ENCODE measurements at regions not wholly inside any gene's neighbourhood (a gene's known extent, or its start where the extent isn't known, plus 50 kb on each side); places are given as distances from the start of the nearest gene placed in this dataset.

DNA sequence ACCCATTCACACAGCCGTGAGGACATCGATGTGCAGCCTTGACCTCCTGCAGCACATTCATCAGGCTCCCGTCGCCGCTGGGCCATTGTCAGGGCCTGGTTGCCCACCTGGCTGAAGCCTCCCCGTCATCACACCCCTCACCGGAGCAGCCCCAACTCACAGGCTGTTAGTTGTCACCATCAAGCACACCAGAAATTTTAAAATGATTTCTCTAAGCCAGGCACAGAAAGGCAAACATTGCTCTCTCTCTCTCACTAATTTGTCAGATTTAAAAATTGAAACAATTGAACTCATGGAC lies 167.1 kb downstream of the RTP5 start:
- TF ChIP-seq POLR2A (IDR thresholded peaks at IDR 0.05) (no peak), POLR2AphosphoS5 (IDR thresholded peaks at IDR 0.05) (no peak)
- TF ChIP-seq, protein P1, sequence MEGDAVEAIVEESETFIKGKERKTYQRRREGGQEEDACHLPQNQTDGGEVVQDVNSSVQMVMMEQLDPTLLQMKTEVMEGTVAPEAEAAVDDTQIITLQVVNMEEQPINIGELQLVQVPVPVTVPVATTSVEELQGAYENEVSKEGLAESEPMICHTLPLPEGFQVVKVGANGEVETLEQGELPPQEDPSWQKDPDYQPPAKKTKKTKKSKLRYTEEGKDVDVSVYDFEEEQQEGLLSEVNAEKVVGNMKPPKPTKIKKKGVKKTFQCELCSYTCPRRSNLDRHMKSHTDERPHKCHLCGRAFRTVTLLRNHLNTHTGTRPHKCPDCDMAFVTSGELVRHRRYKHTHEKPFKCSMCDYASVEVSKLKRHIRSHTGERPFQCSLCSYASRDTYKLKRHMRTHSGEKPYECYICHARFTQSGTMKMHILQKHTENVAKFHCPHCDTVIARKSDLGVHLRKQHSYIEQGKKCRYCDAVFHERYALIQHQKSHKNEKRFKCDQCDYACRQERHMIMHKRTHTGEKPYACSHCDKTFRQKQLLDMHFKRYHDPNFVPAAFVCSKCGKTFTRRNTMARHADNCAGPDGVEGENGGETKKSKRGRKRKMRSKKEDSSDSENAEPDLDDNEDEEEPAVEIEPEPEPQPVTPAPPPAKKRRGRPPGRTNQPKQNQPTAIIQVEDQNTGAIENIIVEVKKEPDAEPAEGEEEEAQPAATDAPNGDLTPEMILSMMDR (IDR thresholded peaks at IDR 0.05): no peak
- peak in 1 of 2 donors; percentile 47 for DNase-seq (ENCODE audit: low spot score in 2 of 2)
- H3K36me3 ChIP-seq: no peaks in the 10 kb centered on the region
- H3K4me3 ChIP-seq: no peak overlapping the region
- peaks cover 0 to 55% of the 10 kb centered on the region in 2 donors for H3K27me3 ChIP-seq
- intact Hi-C loops (cut with DNase I; ENCODE audit: low total_unique reads): no loop called here
- H3K9me3 ChIP-seq: no peaks in the 10 kb centered on the region
- H3K27ac ChIP-seq: no peak overlapping the region
- H3K4me1 ChIP-seq: no peaks in the 10 kb centered on the region

DNA sequence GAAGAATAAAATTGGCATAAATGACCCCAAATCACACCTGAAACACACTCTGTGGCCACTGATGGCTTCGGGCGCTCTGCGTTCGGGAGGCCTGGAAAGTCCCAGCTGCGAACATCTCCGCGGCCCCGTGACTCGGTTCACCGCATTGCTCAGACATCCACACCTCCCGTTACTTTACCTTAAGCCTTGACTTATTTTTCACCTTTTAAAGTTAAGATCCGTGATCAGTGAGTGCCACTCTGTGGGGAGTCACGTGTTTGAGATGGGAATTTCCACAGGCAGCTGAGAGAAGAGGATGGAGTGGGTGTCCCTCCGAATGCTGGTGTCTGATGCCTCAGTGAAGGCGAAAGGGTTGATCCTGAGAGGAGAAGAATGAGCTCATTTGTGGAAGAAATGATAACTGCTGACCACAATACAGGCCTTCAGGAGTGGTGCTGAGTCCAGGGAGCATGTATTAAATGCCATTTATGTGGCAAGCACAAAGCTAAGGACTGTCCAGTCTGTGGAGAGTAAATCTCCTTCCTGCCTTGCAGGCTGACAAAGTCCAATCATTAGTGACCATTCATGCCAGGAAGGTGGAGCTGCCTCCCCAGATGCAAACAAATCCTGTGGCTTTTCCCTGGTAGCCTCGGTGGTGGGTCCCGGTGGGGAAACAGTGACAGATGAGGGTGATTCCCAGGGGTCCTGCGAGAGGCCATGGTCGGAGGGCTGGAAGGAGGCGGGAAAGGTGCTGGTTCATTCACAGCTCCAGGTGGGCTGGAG lies 168.8 kb downstream of the RTP5 start:
- intact Hi-C loops (cut with DNase I; ENCODE audit: low total_unique reads): no loop called here
- H3K36me3 ChIP-seq: no peaks in the 10 kb centered on the region
- H3K27me3 ChIP-seq: peaks cover 0 to 65% of the 10 kb centered on the region in 2 donors
- H3K9me3 ChIP-seq: no peaks in the 10 kb centered on the region
- H3K4me3 ChIP-seq: no peak overlapping the region
- TF ChIP-seq, protein P1 (IDR thresholded peaks at IDR 0.05): no peak
- TF ChIP-seq POLR2A (IDR thresholded peaks at IDR 0.05): no peak
- TF ChIP-seq POLR2AphosphoS5 (IDR thresholded peaks at IDR 0.05): no peak
- no peaks in the 10 kb centered on the region for H3K4me1 ChIP-seq
- no peak overlapping the region for H3K27ac ChIP-seq
- no peak for DNase-seq (ENCODE audit: low spot score in 2 of 2)

DNA sequence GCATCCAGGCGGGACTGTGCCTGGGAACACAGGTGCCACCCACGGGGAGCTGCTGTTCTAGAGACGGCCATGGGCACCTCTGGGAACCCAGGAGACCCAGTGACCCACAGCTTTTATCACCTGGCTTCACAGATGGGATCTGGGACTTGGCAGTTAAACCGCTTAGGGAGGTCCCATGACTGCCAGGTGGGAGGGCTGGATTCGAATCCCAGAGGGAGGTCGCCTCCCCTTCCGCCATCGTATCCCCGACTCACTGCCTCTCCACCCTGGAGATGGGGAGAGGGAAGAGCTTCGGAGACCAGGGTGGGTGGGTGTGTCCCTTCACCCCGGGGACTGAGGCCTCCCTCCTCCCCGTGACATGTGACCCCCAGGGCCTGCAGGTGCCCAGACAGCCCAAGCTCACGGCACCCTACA lies 169.4 kb downstream of the RTP5 start:
- peak in 1 of 2 donors; percentile 24 for DNase-seq (ENCODE audit: low spot score in 2 of 2)
- TF ChIP-seq POLR2A (IDR thresholded peaks at IDR 0.05) (no peak), POLR2AphosphoS5 (IDR thresholded peaks at IDR 0.05) (no peak)
- TF ChIP-seq, protein P1 (IDR thresholded peaks at IDR 0.05): no peak

DNA sequence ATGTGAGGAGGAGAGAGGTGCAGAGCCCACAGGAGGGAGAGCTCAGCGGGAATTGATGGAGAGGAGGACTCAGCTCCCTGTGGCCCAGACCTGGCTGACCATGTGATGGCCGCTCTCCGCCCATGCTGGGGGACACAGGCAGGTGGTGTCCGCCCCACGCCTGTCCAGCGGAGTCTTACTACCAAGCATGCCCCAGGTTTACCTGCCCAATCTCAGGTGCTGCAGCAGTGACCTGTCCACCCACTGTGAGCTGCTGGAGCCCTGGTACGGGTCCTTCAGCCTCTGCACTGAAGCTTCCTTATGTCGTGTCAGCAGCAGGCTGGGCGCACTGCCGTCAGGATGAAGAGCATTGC lies 170.8 kb downstream of the RTP5 start:
- Histone ChIP-seq H3K36me3 (no peaks in the 10 kb centered on the region), H3K4me1 (no peaks in the 10 kb centered on the region), H3K9me3 (no peaks in the 10 kb centered on the region), H3K27ac (no peak overlapping the region), H3K4me3 (no peak overlapping the region), H3K27me3 (peaks cover 0 to 68% of the 10 kb centered on the region in 2 donors)
- intact Hi-C loops (cut with DNase I; ENCODE audit: low total_unique reads): no loop called here
- peak in 1 of 2 donors; percentile 19 for DNase-seq (ENCODE audit: low spot score in 2 of 2)
- TF ChIP-seq POLR2AphosphoS5 (IDR thresholded peaks at IDR 0.05): no peak
- TF ChIP-seq, protein P1 (IDR thresholded peaks at IDR 0.05): no peak

More for the DNA sequence above, 169.4 kb downstream of the RTP5 start:
- H3K4me1 ChIP-seq: no peaks in the 10 kb centered on the region
- H3K9me3 ChIP-seq: no peaks in the 10 kb centered on the region
- no peak overlapping the region for H3K27ac ChIP-seq
- no peaks in the 10 kb centered on the region for H3K36me3 ChIP-seq
- H3K27me3 ChIP-seq: peaks cover 0 to 67% of the 10 kb centered on the region in 2 donors
- intact Hi-C loops (cut with DNase I; ENCODE audit: low total_unique reads): no loop called here
- H3K4me3 ChIP-seq: no peak overlapping the region

- Histone ChIP-seq H3K9me3 (no peaks in the 10 kb centered on the region), H3K27ac (no peak overlapping the region), H3K4me3 (no peak overlapping the region), H3K36me3 (no peaks in the 10 kb centered on the region), H3K27me3 (peaks cover 0 to 65% of the 10 kb centered on the region in 2 donors), H3K4me1 (no peaks in the 10 kb centered on the region)
- TF ChIP-seq, protein P1 (IDR thresholded peaks at IDR 0.05): no peak
- TF ChIP-seq POLR2AphosphoS5 (IDR thresholded peaks at IDR 0.05) (no peak), POLR2A (IDR thresholded peaks at IDR 0.05) (no peak)
- intact Hi-C loops (cut with DNase I; ENCODE audit: low total_unique reads): no loop called here
- no peak for DNase-seq (ENCODE audit: low spot score in 2 of 2)
These were observed 171.2 kb downstream of the RTP5 start for GRCh38 chr2:242040681-242041080.
